IMR-90 (cell line): ENCODE measurements at regions not wholly inside any gene's neighbourhood (a gene's known extent, or its start where the extent isn't known, plus 50 kb on each side); places are given as distances from the start of the nearest gene placed in this dataset.

Experiments used
- ATAC-seq: fragments of 200-7000 bp; cut with Tn5 transposase; 2 replicates; pipeline ENCODE4 v1.9.1; 2020; ENCODE audit warnings: low read depth, mild to moderate bottlenecking, moderate library complexity
- BruUV-seq: library from RNA; stranded (reverse); fragments of 400-500 nt; replicated peaks from 2 replicates; lab custom pipeline; 2021; lab: Mats Ljungman, UMichigan
- CTCF ChIA-PET: fragments of 300-600 bp; formaldehyde crosslinking; extraction: SDS; loops from one replicate; lab custom pipeline; 2021; ENCODE audit warnings: antibody characterized with exemption; lab: Yijun Ruan, JAX
- POLR2A ChIA-PET: fragments of 300-600 bp; sonication (Branson Sonifier 250); formaldehyde crosslinking; loops from one replicate; lab custom pipeline; 2022; ENCODE audit warnings: antibody characterized with exemption; ENCODE audit not compliant: unreplicated experiment; lab: Charles Lee
- DNase-seq: peaks from one replicate; pipeline ENCODE4 v3.0.0; 2013
- H2AFZ ChIP-seq: replicated peaks from 2 replicates; pipeline ENCODE3; 2013; ENCODE audit warnings: low read length, mild to moderate bottlenecking; ENCODE audit not compliant: poor library complexity
- H2AK5ac ChIP-seq: 2 replicates; pipeline ENCODE4 v1.6.1; 2013; ENCODE audit warnings: low read depth, low read length, inconsistent platforms
- H2AK9ac ChIP-seq: replicated peaks from 2 replicates; pipeline ENCODE3; 2013; ENCODE audit warnings: mild to moderate bottlenecking, low read depth, low read length, moderate library complexity; ENCODE audit not compliant: poor library complexity
- H2BK120ac ChIP-seq: 2 replicates; pipeline ENCODE4 v1.6.1; 2013; ENCODE audit warnings: low read depth, low read length, inconsistent platforms
- H2BK15ac ChIP-seq: 3 replicates; pipeline ENCODE4 v1.6.1; 2013; ENCODE audit warnings: low read depth, low read length, inconsistent platforms
- H2BK20ac ChIP-seq: 2 replicates; pipeline ENCODE4 v1.6.1; 2013; ENCODE audit warnings: low read depth, mild to moderate bottlenecking, inconsistent platforms, low read length, moderate library complexity
- H2BK5ac ChIP-seq: 2 replicates; pipeline ENCODE4 v1.6.1; 2013; ENCODE audit warnings: mild to moderate bottlenecking, low read depth, low read length, inconsistent platforms; ENCODE audit not compliant: poor library complexity, severe bottlenecking
- H3K14ac ChIP-seq: replicated peaks from 2 replicates; pipeline ENCODE4 v1.6.1; 2013; ENCODE audit warnings: low read depth, low read length, inconsistent platforms
- H3K18ac ChIP-seq: 2 replicates; pipeline ENCODE4 v1.6.1; 2013; ENCODE audit warnings: low read depth, low read length, control low read depth
- H3K23ac ChIP-seq: 2 replicates; pipeline ENCODE4 v1.6.1; 2013; ENCODE audit warnings: low read depth, low read length, inconsistent platforms
- H3K27ac ChIP-seq: 2 replicates; pipeline ENCODE4 v1.5.1; 2013; ENCODE audit warnings: mild to moderate bottlenecking, control low read depth, low read length; ENCODE audit not compliant: insufficient read depth
- H3K27me3 ChIP-seq: 2 replicates; pipeline ENCODE4 v1.6.1; 2013; ENCODE audit warnings: low read length; ENCODE audit not compliant: control insufficient read depth, insufficient read depth
- H3K36me3 ChIP-seq: 2 replicates; pipeline ENCODE4 v1.6.1; 2013; ENCODE audit warnings: low read length, mixed read lengths; ENCODE audit not compliant: control insufficient read depth, insufficient read depth
- H3K4ac ChIP-seq: 2 replicates; pipeline ENCODE4 v1.6.1; 2013; ENCODE audit warnings: low read depth, low read length, inconsistent platforms
- H3K4me1 ChIP-seq: 2 replicates; pipeline ENCODE4 v1.6.1; 2013; ENCODE audit warnings: low read length, mixed read lengths; ENCODE audit not compliant: control insufficient read depth, insufficient read depth
- H3K4me2 ChIP-seq: 2 replicates; pipeline ENCODE4 v1.6.1; 2013; ENCODE audit warnings: low read depth, mild to moderate bottlenecking, control low read depth, low read length, moderate library complexity
- H3K4me3 ChIP-seq: 2 replicates; pipeline ENCODE4 v1.5.1; 2013; ENCODE audit warnings: low read depth, mild to moderate bottlenecking, control low read depth, low read length, moderate library complexity; ENCODE audit not compliant: insufficient read depth
- H3K56ac ChIP-seq: 2 replicates; pipeline ENCODE4 v1.6.1; 2013; ENCODE audit warnings: low read length, inconsistent platforms; ENCODE audit not compliant: insufficient read depth; ENCODE audit errors: extremely low read depth
- H3K79me1 ChIP-seq, 2 experiments: 2 replicates each; pipeline ENCODE4 v1.6.1; 2013; ENCODE audit warnings: low read length in 2 of 2, inconsistent platforms in 1 of 2, low read depth in 1 of 2
- H3K9ac ChIP-seq: 2 replicates; pipeline ENCODE4 v1.6.1; 2013; ENCODE audit warnings: low read depth, low read length, control low read depth
- H3K9me1 ChIP-seq: 2 replicates; pipeline ENCODE4 v1.6.1; 2013; ENCODE audit warnings: low read length, inconsistent platforms; ENCODE audit not compliant: insufficient read depth
- H3K9me3 ChIP-seq: 2 replicates; pipeline ENCODE4 v1.6.1; 2013; ENCODE audit warnings: low read length; ENCODE audit not compliant: control insufficient read depth, insufficient read depth
- H4K20me1 ChIP-seq: 2 replicates; pipeline ENCODE4 v1.6.1; 2013; ENCODE audit warnings: low read length, inconsistent platforms; ENCODE audit not compliant: insufficient read depth
- H4K5ac ChIP-seq: 2 replicates; pipeline ENCODE4 v1.6.1; 2013; ENCODE audit warnings: mild to moderate bottlenecking, low read depth, low read length, control low read depth
- H4K8ac ChIP-seq, 2 experiments: 2 replicates each; pipeline ENCODE4 v1.6.1; 2013; ENCODE audit warnings: low read depth in 2 of 2, low read length in 2 of 2, control low read depth in 1 of 2, inconsistent platforms in 1 of 2
- H4K91ac ChIP-seq: 2 replicates; pipeline ENCODE4 v1.6.1; 2013; ENCODE audit warnings: low read depth, low read length, inconsistent platforms; ENCODE audit not compliant: insufficient read depth
- BHLHE40 ChIP-seq: fragments of 150-350 bp; IDR thresholded peaks from 2 replicates; pipeline ENCODE4 v1.6.1; 2016; ENCODE audit warnings: mild to moderate bottlenecking, low read depth, low read length
- CHD1 ChIP-seq: IDR thresholded peaks from 2 replicates; pipeline ENCODE4 v1.6.1; 2012; ENCODE audit warnings: low read depth, low read length, improper control_type of control experiment
- MAFK ChIP-seq: IDR thresholded peaks from 2 replicates; pipeline ENCODE4 v1.6.1; 2012; ENCODE audit warnings: low read depth, low read length, improper control_type of control experiment
- MXI1 ChIP-seq: IDR thresholded peaks from 2 replicates; pipeline ENCODE4 v1.6.1; 2012; ENCODE audit warnings: low read depth, mild to moderate bottlenecking, low read length, moderate library complexity, borderline replicate concordance
- NFE2L2 ChIP-seq: fragments of 150-350 bp; IDR thresholded peaks from 2 replicates; pipeline ENCODE4 v1.6.1; 2016; ENCODE audit warnings: low read depth, mild to moderate bottlenecking, low read length
- POLR2A ChIP-seq: IDR thresholded peaks from 2 replicates; pipeline ENCODE4 v1.6.1; 2012; ENCODE audit warnings: mild to moderate bottlenecking, low read depth, low read length
- RAD21 ChIP-seq: IDR thresholded peaks from 2 replicates; pipeline ENCODE4 v1.6.1; 2012; ENCODE audit warnings: low read length, improper control_type of control experiment
- RCOR1 ChIP-seq: IDR thresholded peaks from 2 replicates; pipeline ENCODE4 v1.6.1; 2012; ENCODE audit warnings: mild to moderate bottlenecking, low read length, improper control_type of control experiment; ENCODE audit not compliant: insufficient replicate concordance
- RFX5 ChIP-seq: IDR thresholded peaks from 2 replicates; pipeline ENCODE4 v1.8.0; 2012; ENCODE audit warnings: low read depth, mild to moderate bottlenecking, low read length, moderate library complexity
- SMC3 ChIP-seq: fragments of 150-350 bp; IDR thresholded peaks from 2 replicates; pipeline ENCODE4 v1.6.1; 2016; ENCODE audit warnings: low read depth, mild to moderate bottlenecking, antibody characterized with exemption, low read length, moderate library complexity
- WGBS, 2 experiments: methylation state at CpG; one replicate each; pipeline versions ENCODE4 v1.1.5 to v1.1.7; 2013; ENCODE audit warnings: missing lambda C conversion rate in 2 of 2; ENCODE audit not compliant: insufficient read length in 1 of 2; ENCODE audit errors: extremely low coverage in 2 of 2; 5-methylcytosine and 5-hydroxymethylcytosine counted together
- dilution Hi-C: fragments of 300-500 bp; cut with HindIII; formaldehyde crosslinking; loops from one replicate; pipeline ENCODE4 v1.14.3; 2018; ENCODE audit warnings: low sequenced_read_pairs; ENCODE audit not compliant: unreplicated experiment
- in situ Hi-C: fragments of 300-500 bp; cut with MboI; formaldehyde crosslinking; loops from 3 replicates; pipeline ENCODE4 v1.14.3; 2019; ENCODE audit warnings: low sequenced_read_pairs, inconsistent platforms, mixed read lengths
- intact Hi-C: fragments of 100-400 bp; cut with micrococcal nuclease; formaldehyde crosslinking; loops from 2 replicates; pipeline ENCODE4 v1.10.0; 2022
- TF ChIP-seq, protein P1 (sequence below): fragments of 150-350 bp; IDR thresholded peaks from 2 replicates; pipeline ENCODE4 v1.6.1; 2017; ENCODE audit warnings: mild to moderate bottlenecking, antibody characterized with exemption, low read length, low read depth
- TF ChIP-seq, protein P2 (sequence below): conservative IDR thresholded peaks from 2 replicates; pipeline ENCODE4 v1.5.1; 2012; ENCODE audit warnings: mild to moderate bottlenecking, low read depth, low read length, improper control_type of control experiment
- TF ChIP-seq, protein P3 (sequence below): fragments of 150-350 bp; IDR thresholded peaks from 2 replicates; pipeline ENCODE4 v1.6.1; 2016; ENCODE audit warnings: low read depth, mild to moderate bottlenecking, low read length, moderate library complexity, borderline replicate concordance

DNA sequence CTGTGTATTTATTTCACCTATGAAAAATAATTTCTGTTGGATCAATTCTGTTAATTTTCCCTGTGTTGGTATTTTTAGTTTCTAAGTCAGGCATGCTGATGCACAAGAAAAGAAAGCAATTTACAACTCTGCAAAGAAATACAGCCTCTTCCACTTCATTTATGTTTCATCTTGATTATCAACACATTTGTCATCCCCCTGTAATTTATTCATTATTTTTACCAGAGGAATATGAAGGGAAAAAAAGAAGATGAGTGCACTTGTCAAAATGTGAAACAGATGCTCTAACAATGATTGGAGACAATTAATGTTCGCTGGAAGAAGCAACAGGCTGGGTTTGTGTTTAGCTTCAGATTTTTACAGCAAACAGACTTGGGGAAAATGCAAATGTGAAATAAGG is 958.5 kb upstream of the SEL1L start:
- Histone ChIP-seq H2AK5ac (no peak overlapping the region), H3K36me3 (no peaks in the 10 kb centered on the region), H2AK9ac (no peak overlapping the region), H3K4me2 (no peak overlapping the region), H3K4me1 (no peaks in the 10 kb centered on the region), H3K27me3 (no peaks in the 10 kb centered on the region), H2BK15ac (no peak overlapping the region), H3K9me3 (peaks cover 6% of the 10 kb centered on the region; the same call in 1 of the 2 replicates), H2BK5ac (no peak overlapping the region), H3K18ac (no peak overlapping the region), H3K79me1 (no peaks in the 10 kb centered on the region), H3K4me3 (no peak overlapping the region), H3K4ac (no peak overlapping the region), H4K91ac (no peak overlapping the region), H3K23ac (no peak overlapping the region), H2AFZ (no peak overlapping the region), H4K8ac (no peak overlapping the region), H3K14ac (no peak overlapping the region), H4K5ac (no peak overlapping the region), H3K27ac (no peak overlapping the region), H4K20me1 (no peaks in the 10 kb centered on the region), H3K9ac (no peak overlapping the region), H3K9me1 (no peaks in the 10 kb centered on the region), H2BK120ac (no peak overlapping the region), H3K56ac (no peak overlapping the region), H2BK20ac (no peak overlapping the region)
- BruUV-seq, result no TSS peak
- intact Hi-C loops, result no loop called here
- CTCF ChIA-PET, result no interaction called here
- in situ Hi-C loops, result no loop called here
- TF ChIP-seq RCOR1 (no peak), MAFK (no peak), RFX5 (no peak), RAD21 (no peak), MXI1 (no peak), BHLHE40 (no peak), NFE2L2 (no peak), SMC3 (no peak), POLR2A (no peak), CHD1 (no peak)
- TF ChIP-seq, protein P1, sequence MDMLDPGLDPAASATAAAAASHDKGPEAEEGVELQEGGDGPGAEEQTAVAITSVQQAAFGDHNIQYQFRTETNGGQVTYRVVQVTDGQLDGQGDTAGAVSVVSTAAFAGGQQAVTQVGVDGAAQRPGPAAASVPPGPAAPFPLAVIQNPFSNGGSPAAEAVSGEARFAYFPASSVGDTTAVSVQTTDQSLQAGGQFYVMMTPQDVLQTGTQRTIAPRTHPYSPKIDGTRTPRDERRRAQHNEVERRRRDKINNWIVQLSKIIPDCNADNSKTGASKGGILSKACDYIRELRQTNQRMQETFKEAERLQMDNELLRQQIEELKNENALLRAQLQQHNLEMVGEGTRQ, result no peak
- TF ChIP-seq, protein P2, sequence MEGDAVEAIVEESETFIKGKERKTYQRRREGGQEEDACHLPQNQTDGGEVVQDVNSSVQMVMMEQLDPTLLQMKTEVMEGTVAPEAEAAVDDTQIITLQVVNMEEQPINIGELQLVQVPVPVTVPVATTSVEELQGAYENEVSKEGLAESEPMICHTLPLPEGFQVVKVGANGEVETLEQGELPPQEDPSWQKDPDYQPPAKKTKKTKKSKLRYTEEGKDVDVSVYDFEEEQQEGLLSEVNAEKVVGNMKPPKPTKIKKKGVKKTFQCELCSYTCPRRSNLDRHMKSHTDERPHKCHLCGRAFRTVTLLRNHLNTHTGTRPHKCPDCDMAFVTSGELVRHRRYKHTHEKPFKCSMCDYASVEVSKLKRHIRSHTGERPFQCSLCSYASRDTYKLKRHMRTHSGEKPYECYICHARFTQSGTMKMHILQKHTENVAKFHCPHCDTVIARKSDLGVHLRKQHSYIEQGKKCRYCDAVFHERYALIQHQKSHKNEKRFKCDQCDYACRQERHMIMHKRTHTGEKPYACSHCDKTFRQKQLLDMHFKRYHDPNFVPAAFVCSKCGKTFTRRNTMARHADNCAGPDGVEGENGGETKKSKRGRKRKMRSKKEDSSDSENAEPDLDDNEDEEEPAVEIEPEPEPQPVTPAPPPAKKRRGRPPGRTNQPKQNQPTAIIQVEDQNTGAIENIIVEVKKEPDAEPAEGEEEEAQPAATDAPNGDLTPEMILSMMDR, result no peak
- TF ChIP-seq, protein P3, sequence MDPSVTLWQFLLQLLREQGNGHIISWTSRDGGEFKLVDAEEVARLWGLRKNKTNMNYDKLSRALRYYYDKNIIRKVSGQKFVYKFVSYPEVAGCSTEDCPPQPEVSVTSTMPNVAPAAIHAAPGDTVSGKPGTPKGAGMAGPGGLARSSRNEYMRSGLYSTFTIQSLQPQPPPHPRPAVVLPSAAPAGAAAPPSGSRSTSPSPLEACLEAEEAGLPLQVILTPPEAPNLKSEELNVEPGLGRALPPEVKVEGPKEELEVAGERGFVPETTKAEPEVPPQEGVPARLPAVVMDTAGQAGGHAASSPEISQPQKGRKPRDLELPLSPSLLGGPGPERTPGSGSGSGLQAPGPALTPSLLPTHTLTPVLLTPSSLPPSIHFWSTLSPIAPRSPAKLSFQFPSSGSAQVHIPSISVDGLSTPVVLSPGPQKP, result no peak
- dilution Hi-C loops, result no loop called here
- POLR2A ChIA-PET, result no interaction called here
- WGBS, 2 experiments, result no CpG with 5 or more reads among the region's 1 CpG
- DNase-seq (no peak), ATAC-seq (no peak)
